OCI-LY7 (cell line): ENCODE measurements at regions not wholly inside any gene's neighbourhood (a gene's known extent, or its start where the extent isn't known, plus 50 kb on each side); places are given as distances from the start of the nearest gene placed in this dataset.

Experiments
- EZH2phosphoT487 ChIP-seq: fragments of 200-600 bp; sonication (generic); IDR thresholded peaks from 2 replicates; pipeline ENCODE4 v1.6.1; 2018; ENCODE audit warnings: low read depth, borderline replicate concordance, mild to moderate bottlenecking, mixed run types, antibody characterized with exemption, low read length, moderate library complexity, mixed read lengths
- TF ChIP-seq, protein P1 (sequence below): fragments of 200-600 bp; sonication (generic); conservative IDR thresholded peaks from 2 replicates; pipeline ENCODE4 v1.5.1; 2014; ENCODE audit warnings: mild to moderate bottlenecking, antibody characterized with exemption, low read length, moderate library complexity, mixed read lengths

GRCh38 chr3:64796607-64797399 lies 109.0 kb upstream of the ADAMTS9 start:
- TF ChIP-seq EZH2phosphoT487, result no peak
- TF ChIP-seq, protein P1, sequence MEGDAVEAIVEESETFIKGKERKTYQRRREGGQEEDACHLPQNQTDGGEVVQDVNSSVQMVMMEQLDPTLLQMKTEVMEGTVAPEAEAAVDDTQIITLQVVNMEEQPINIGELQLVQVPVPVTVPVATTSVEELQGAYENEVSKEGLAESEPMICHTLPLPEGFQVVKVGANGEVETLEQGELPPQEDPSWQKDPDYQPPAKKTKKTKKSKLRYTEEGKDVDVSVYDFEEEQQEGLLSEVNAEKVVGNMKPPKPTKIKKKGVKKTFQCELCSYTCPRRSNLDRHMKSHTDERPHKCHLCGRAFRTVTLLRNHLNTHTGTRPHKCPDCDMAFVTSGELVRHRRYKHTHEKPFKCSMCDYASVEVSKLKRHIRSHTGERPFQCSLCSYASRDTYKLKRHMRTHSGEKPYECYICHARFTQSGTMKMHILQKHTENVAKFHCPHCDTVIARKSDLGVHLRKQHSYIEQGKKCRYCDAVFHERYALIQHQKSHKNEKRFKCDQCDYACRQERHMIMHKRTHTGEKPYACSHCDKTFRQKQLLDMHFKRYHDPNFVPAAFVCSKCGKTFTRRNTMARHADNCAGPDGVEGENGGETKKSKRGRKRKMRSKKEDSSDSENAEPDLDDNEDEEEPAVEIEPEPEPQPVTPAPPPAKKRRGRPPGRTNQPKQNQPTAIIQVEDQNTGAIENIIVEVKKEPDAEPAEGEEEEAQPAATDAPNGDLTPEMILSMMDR, result no peak
